K562 (cell line): ENCODE measurements at regions not wholly inside any gene's neighbourhood (a gene's known extent, or its start where the extent isn't known, plus 50 kb on each side); places are given as distances from the start of the nearest gene placed in this dataset.

Experiments used
- ATAC-seq: fragments of 200-7000 bp; cut with Tn5 transposase; 3 replicates; pipeline ENCODE4 v1.9.1; 2020; ENCODE audit warnings: moderate library complexity
- BruUV-seq: library from RNA; stranded (reverse); fragments of 400-500 nt; replicated peaks from 2 replicates; lab custom pipeline; 2021; lab: Mats Ljungman, UMichigan
- CTCF ChIA-PET: fragments of 300-600 bp; formaldehyde crosslinking; extraction: SDS; loops from one replicate; lab custom pipeline; 2021; ENCODE audit warnings: low intra/inter-chr PET ratio; lab: Yijun Ruan, JAX
- POLR2A ChIA-PET: fragments of 300-600, 350-650 bp; sonication (Branson Sonifier 250); formaldehyde crosslinking; extraction: SDS; loops from one replicate; lab custom pipeline; 2021; ENCODE audit warnings: antibody characterized with exemption, inconsistent platforms; lab: Yijun Ruan, JAX
- DNase-seq, 4 experiments: peaks; one replicate each; pipeline versions ENCODE4 v3.0.0 to v3.0.0-alpha.2; 2011 to 2018; ENCODE audit warnings: low spot score in 3 of 4, mixed read lengths in 3 of 4; ENCODE audit errors: extremely low read depth in 1 of 4
- FAIRE-seq: peaks from 2 replicates; lab custom pipeline; 2011; peaks lifted over from hg19 to GRCh38; lab: Jason Lieb, UNC
- H2AFZ ChIP-seq: 2 replicates; pipeline ENCODE4 v1.6.0; 2011; ENCODE audit warnings: low read depth, low read length, control low read depth, inconsistent platforms
- H3K27ac ChIP-seq: fragments of 200-600 bp; 3 replicates; pipeline ENCODE4 v1.8.0; 2011; ENCODE audit warnings: low read depth, mild to moderate bottlenecking, control low read depth, inconsistent platforms, low read length, moderate library complexity, mixed read lengths; ENCODE audit errors: extremely low read depth
- H3K27me3 ChIP-seq, 2 experiments: fragments of 300-600 bp in 1 of 2; 2 replicates in 1 of 2; 3 replicates in 1 of 2; pipeline versions ENCODE4 v1.6.0 to v1.8.0; 2011; ENCODE audit warnings: inconsistent platforms in 2 of 2, low read length in 2 of 2, mild to moderate bottlenecking in 1 of 2, mixed read lengths in 1 of 2, moderate library complexity in 1 of 2; ENCODE audit not compliant: control insufficient read depth in 2 of 2, insufficient read depth in 2 of 2
- H3K36me3 ChIP-seq: fragments of 300-600 bp; 3 replicates; pipeline ENCODE4 v1.8.0; 2011; ENCODE audit warnings: mild to moderate bottlenecking, low read length, inconsistent platforms; ENCODE audit not compliant: control insufficient read depth, insufficient read depth
- H3K4me1 ChIP-seq, 2 experiments: fragments of 200-600 bp in 1 of 2; replicated peaks in 1 of 2; 2 replicates in 1 of 2; 3 replicates in 1 of 2; pipeline versions ENCODE4 v1.5.1 to v1.8.0; 2011; ENCODE audit warnings: inconsistent platforms in 2 of 2, low read length in 2 of 2, mild to moderate bottlenecking in 1 of 2, mixed read lengths in 1 of 2, moderate library complexity in 1 of 2; ENCODE audit not compliant: control insufficient read depth in 2 of 2, insufficient read depth in 2 of 2
- H3K4me2 ChIP-seq: 2 replicates; pipeline ENCODE4 v1.6.1; 2011; ENCODE audit warnings: low read length, control low read depth, inconsistent platforms, mixed read lengths; ENCODE audit not compliant: insufficient read depth
- H3K4me3 ChIP-seq: fragments of 200-600 bp; sonication (generic), shearing (Covaris generic); 2 replicates; pipeline ENCODE4 v1.5.1; 2016; ENCODE audit warnings: control low read depth, inconsistent platforms
- H3K79me2 ChIP-seq: fragments of 200-600 bp; 3 replicates; pipeline ENCODE4 v1.8.0; 2011; ENCODE audit warnings: low read length, inconsistent platforms; ENCODE audit not compliant: control insufficient read depth, insufficient read depth
- H3K9ac ChIP-seq, 2 experiments: 2 replicates each; pipeline versions ENCODE4 v1.6.0 to v1.6.1; 2011; ENCODE audit warnings: low read depth in 2 of 2, low read length in 2 of 2, control low read depth in 1 of 2, inconsistent platforms in 1 of 2, mild to moderate bottlenecking in 1 of 2, mixed read lengths in 1 of 2; ENCODE audit not compliant: insufficient read depth in 1 of 2
- H3K9me1 ChIP-seq: one replicate; pipeline ENCODE4 v1.6.0; 2011; ENCODE audit warnings: inconsistent platforms, mild to moderate bottlenecking, low read length, moderate library complexity; ENCODE audit not compliant: control insufficient read depth, insufficient read depth
- H3K9me3 ChIP-seq: replicated peaks from 2 replicates; pipeline ENCODE4 v1.5.1; 2011; ENCODE audit warnings: low read depth, low read length, inconsistent platforms; ENCODE audit not compliant: control insufficient read depth, insufficient read depth
- H4K20me1 ChIP-seq: replicated peaks from 2 replicates; pipeline ENCODE4 v1.6.1; 2011; ENCODE audit warnings: low read length, inconsistent platforms, mixed read lengths; ENCODE audit not compliant: control insufficient read depth, insufficient read depth
- CSDE1 ChIP-seq, 2 experiments: fragments of 450-650 bp; IDR thresholded peaks; 2 replicates each; pipeline ENCODE4 v1.6.1; 2016; ENCODE audit warnings: mild to moderate bottlenecking in 1 of 2
- SAFB ChIP-seq: fragments of 200-400 bp; formaldehyde crosslinking; IDR thresholded peaks from 2 replicates; pipeline ENCODE4 v1.6.1; 2017; ENCODE audit warnings: low read depth, low read length, borderline replicate concordance
- SETDB1 ChIP-seq: IDR thresholded peaks from one replicate; pipeline ENCODE4 v1.6.1; 2012; ENCODE audit warnings: low read length, control low read depth, inconsistent platforms
- TEAD1 ChIP-seq, 2 experiments: fragments of 450-650 bp in 1 of 2; sonication (generic) in 1 of 2; formaldehyde crosslinking; IDR thresholded peaks; 2 replicates each; pipeline versions ENCODE4 v1.4.0 to v1.8.0; 2020 to 2022; ENCODE audit warnings: mild to moderate bottlenecking in 2 of 2, missing genetic modification reagents in 1 of 2
- WGBS: fragments of 100-300 bp; shearing (Covaris generic); methylation state at CpG from one replicate; pipeline ENCODE4 v1.1.6; 2016; ENCODE audit warnings: low coverage, mixed read lengths; ENCODE audit not compliant: insufficient coverage; ENCODE audit errors: missing lambda C conversion rate; 5-methylcytosine and 5-hydroxymethylcytosine counted together
- in situ Hi-C: fragments of 300-500 bp; cut with MboI; formaldehyde crosslinking; loops from 4 replicates; pipeline ENCODE4 v1.15.0; 2018; ENCODE audit warnings: inconsistent platforms, mixed read lengths
- intact Hi-C: fragments of 100-400 bp; cut with micrococcal nuclease; formaldehyde crosslinking; loops from 2 replicates; pipeline ENCODE4 v1.14.2; 2022
- TF ChIP-seq, protein P1 (sequence below): fragments of 450-650 bp; formaldehyde crosslinking; IDR thresholded peaks from 2 replicates; pipeline ENCODE4 v1.4.0; 2022; ENCODE audit warnings: mild to moderate bottlenecking, moderate library complexity
- TF ChIP-seq, protein P2 (sequence below): IDR thresholded peaks from 2 replicates; pipeline ENCODE4 v1.6.1; 2016; ENCODE audit warnings: missing genetic modification characterization, missing compliant biosample characterization

DNA sequence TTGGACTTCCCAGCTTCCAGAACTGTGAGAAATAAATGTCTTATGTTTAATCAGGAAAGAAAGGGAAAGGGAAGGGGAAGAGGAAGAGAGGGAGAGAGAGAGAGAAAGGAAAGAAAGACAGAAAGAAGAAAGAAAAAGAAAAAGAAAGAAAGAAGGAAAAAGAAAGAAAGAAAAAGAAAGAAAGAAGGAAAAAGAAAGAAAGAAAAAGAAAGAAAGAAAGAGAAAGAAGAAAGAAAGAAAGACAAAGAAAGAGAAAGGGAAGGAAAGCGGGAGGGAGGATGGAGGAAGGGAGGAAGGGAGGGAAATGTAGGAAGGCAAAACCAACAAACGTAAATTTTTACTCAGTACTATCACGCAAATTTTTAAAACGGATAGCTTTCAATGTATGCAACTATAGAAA, 2281.8 kb downstream of the LRRC4C start:
- intact Hi-C loops, result no loop called here
- ChIA-PET CTCF (no interaction called here), POLR2A (no interaction called here)
- FAIRE-seq (no peak), ATAC-seq (no peak), DNase-seq (no peak)
- no peaks in the 10 kb centered on the region for H3K36me3 ChIP-seq
- no peak overlapping the region for H3K4me3 ChIP-seq
- in situ Hi-C loops, result no loop called here
- no TSS peak for BruUV-seq
- TF ChIP-seq, protein P1, sequence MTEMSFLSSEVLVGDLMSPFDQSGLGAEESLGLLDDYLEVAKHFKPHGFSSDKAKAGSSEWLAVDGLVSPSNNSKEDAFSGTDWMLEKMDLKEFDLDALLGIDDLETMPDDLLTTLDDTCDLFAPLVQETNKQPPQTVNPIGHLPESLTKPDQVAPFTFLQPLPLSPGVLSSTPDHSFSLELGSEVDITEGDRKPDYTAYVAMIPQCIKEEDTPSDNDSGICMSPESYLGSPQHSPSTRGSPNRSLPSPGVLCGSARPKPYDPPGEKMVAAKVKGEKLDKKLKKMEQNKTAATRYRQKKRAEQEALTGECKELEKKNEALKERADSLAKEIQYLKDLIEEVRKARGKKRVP (CRISPR knock-in tag), result no peak
- TF ChIP-seq TEAD1 (CRISPR knock-in tag; IDR thresholded peaks at IDR 0.05) (no peak), SAFB (no peak), CSDE1 (IDR thresholded peaks at IDR 0.05) (no peak), SETDB1 (no peak)
- TF ChIP-seq, protein P2, sequence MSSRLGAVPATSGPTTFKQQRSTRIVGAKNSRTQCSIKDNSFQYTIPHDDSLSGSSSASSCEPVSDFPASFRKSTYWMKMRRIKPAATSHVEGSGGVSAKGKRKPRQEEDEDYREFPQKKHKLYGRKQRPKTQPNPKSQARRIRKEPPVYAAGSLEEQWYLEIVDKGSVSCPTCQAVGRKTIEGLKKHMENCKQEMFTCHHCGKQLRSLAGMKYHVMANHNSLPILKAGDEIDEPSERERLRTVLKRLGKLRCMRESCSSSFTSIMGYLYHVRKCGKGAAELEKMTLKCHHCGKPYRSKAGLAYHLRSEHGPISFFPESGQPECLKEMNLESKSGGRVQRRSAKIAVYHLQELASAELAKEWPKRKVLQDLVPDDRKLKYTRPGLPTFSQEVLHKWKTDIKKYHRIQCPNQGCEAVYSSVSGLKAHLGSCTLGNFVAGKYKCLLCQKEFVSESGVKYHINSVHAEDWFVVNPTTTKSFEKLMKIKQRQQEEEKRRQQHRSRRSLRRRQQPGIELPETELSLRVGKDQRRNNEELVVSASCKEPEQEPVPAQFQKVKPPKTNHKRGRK (tag), result peak; percentile 56; the same call in 1 of the 2 replicates
- 6% methylated on average over 3 of the region's 4 CpGs for WGBS
- H4K20me1 ChIP-seq, result no peaks in the 10 kb centered on the region
- no peak overlapping the region for H3K9ac ChIP-seq
- no peaks in the 10 kb centered on the region for H3K4me1 ChIP-seq
- H3K9me1 ChIP-seq, result no peaks in the 10 kb centered on the region
- no peaks in the 10 kb centered on the region for H3K79me2 ChIP-seq
- no peak overlapping the region for H2AFZ ChIP-seq
- no peaks in the 10 kb centered on the region for H3K9me3 ChIP-seq
- no peak overlapping the region for H3K27ac ChIP-seq
- no peaks in the 10 kb centered on the region for H3K27me3 ChIP-seq
- H3K4me2 ChIP-seq, result no peak overlapping the region
